ENCODE measurements at regions not wholly inside any gene's neighbourhood (a gene's known extent, or its start where the extent isn't known, plus 50 kb on each side); places are given as distances from the start of the nearest gene placed in this dataset.

- H3K9me3 ChIP-seq, result no peaks in the 10 kb centered on the region
- no peak overlapping the region for H3K4me3 ChIP-seq
- peaks cover 0 to 9% of the 10 kb centered on the region in 2 donors for H3K4me1 ChIP-seq (ENCODE audit: control insufficient read depth in 1 of 2, low read depth in 2 of 2)
- TF ChIP-seq CTCF (IDR thresholded peaks at IDR 0.05), result no peak
- ATAC-seq (ENCODE audit: insufficient number of reproducible peaks, low FRiP score, low read depth) (no peak), DNase-seq (ENCODE audit: low spot score) (no peak)
- no peaks in the 10 kb centered on the region for H3K27me3 ChIP-seq (replicated peaks; ENCODE audit: insufficient read depth)
- H3K27ac ChIP-seq, result no peak overlapping the region
- no peaks in the 10 kb centered on the region for H3K36me3 ChIP-seq
These were observed 123.8 kb upstream of the ZBTB20 start for GRCh38 chr3:115270849-115271248.

- Histone ChIP-seq H3K36me3 (no peaks in the 10 kb centered on the region), H3K27ac (no peak overlapping the region), H3K9me3 (no peaks in the 10 kb centered on the region), H3K4me1 (ENCODE audit: control insufficient read depth in 1 of 2, low read depth in 2 of 2) (peaks cover 0 to 9% of the 10 kb centered on the region in 2 donors), H3K27me3 (replicated peaks; ENCODE audit: insufficient read depth) (no peaks in the 10 kb centered on the region), H3K4me3 (no peak overlapping the region)
- TF ChIP-seq CTCF (IDR thresholded peaks at IDR 0.05), result no peak
- ATAC-seq (ENCODE audit: insufficient number of reproducible peaks, low FRiP score, low read depth) (no peak), DNase-seq (ENCODE audit: low spot score) (no peak)
These were observed 125.1 kb upstream of the ZBTB20 start for GRCh38 chr3:115272036-115272824.

GRCh38 chr3:115275896-115276295, 128.8 kb upstream of the ZBTB20 start:
- DNase-seq (ENCODE audit: low spot score) (no peak), ATAC-seq (ENCODE audit: insufficient number of reproducible peaks, low FRiP score, low read depth) (no peak)
- Histone ChIP-seq H3K36me3 (no peaks in the 10 kb centered on the region), H3K27ac (no peak overlapping the region), H3K4me3 (no peak overlapping the region), H3K9me3 (no peaks in the 10 kb centered on the region), H3K27me3 (replicated peaks; ENCODE audit: insufficient read depth) (no peaks in the 10 kb centered on the region), H3K4me1 (ENCODE audit: control insufficient read depth in 1 of 2, low read depth in 2 of 2) (peaks cover 12% of the 10 kb centered on the region in 2 donors)
- TF ChIP-seq CTCF (IDR thresholded peaks at IDR 0.05), result no peak

- no peak for TF ChIP-seq CTCF (IDR thresholded peaks at IDR 0.05)
- no peaks in the 10 kb centered on the region for H3K36me3 ChIP-seq
- ATAC-seq (ENCODE audit: insufficient number of reproducible peaks, low FRiP score, low read depth), result peak; percentile 82
- peaks cover 15 to 23% of the 10 kb centered on the region in 2 donors for H3K4me1 ChIP-seq (ENCODE audit: control insufficient read depth in 1 of 2, low read depth in 2 of 2)
- H3K9me3 ChIP-seq, result no peaks in the 10 kb centered on the region
- H3K4me3 ChIP-seq, result no peak overlapping the region
- peak overlapping the region in 1 of 2 donors; percentile 59 for H3K27ac ChIP-seq
- DNase-seq (ENCODE audit: low spot score), result no peak
- H3K27me3 ChIP-seq (replicated peaks; ENCODE audit: insufficient read depth), result no peaks in the 10 kb centered on the region
These were observed 132.9 kb upstream of the ZBTB20 start for GRCh38 chr3:115279939-115280338.

- H3K27ac ChIP-seq, result peak overlapping the region in 1 of 2 donors; percentile 59
- no peak for TF ChIP-seq CTCF (IDR thresholded peaks at IDR 0.05)
- H3K4me1 ChIP-seq (ENCODE audit: control insufficient read depth in 1 of 2, low read depth in 2 of 2), result peaks cover 15 to 23% of the 10 kb centered on the region in 2 donors
- no peak for ATAC-seq (ENCODE audit: insufficient number of reproducible peaks, low FRiP score, low read depth)
- H3K27me3 ChIP-seq (replicated peaks; ENCODE audit: insufficient read depth), result no peaks in the 10 kb centered on the region
- no peaks in the 10 kb centered on the region for H3K9me3 ChIP-seq
- no peak overlapping the region for H3K4me3 ChIP-seq
- H3K36me3 ChIP-seq, result no peaks in the 10 kb centered on the region
- no peak for DNase-seq (ENCODE audit: low spot score)
These were observed 133.4 kb upstream of the ZBTB20 start for GRCh38 chr3:115280506-115280905.

All from thoracic aorta (tissue), 2 donors.